NT2/D1 (cell line): ENCODE measurements at regions not wholly inside any gene's neighbourhood (a gene's known extent, or its start where the extent isn't known, plus 50 kb on each side); places are given as distances from the start of the nearest gene placed in this dataset.

Source experiments
- DNase-seq: peaks from one replicate; pipeline ENCODE4 v3.0.0-alpha.2; 2011; ENCODE audit warnings: low read depth, low spot score
- H3K27me3 ChIP-seq: 2 replicates; pipeline ENCODE4 v1.6.0; 2011; ENCODE audit warnings: mild to moderate bottlenecking; ENCODE audit not compliant: insufficient read length, insufficient read depth
- H3K36me3 ChIP-seq: 2 replicates; pipeline ENCODE4 v1.6.1; 2011; ENCODE audit warnings: mild to moderate bottlenecking, low read length, mixed read lengths; ENCODE audit not compliant: insufficient read depth, insufficient read length
- H3K4me1 ChIP-seq: 2 replicates; pipeline ENCODE4 v1.5.1; 2011; ENCODE audit not compliant: insufficient read depth, insufficient read length
- H3K4me3 ChIP-seq: 2 replicates; pipeline ENCODE4 v1.5.1; 2011; ENCODE audit warnings: low read depth; ENCODE audit not compliant: insufficient read length
- H3K9ac ChIP-seq: 2 replicates; pipeline ENCODE4 v1.6.0; 2011; ENCODE audit warnings: low read depth; ENCODE audit not compliant: insufficient read length
- H3K9me3 ChIP-seq: 2 replicates; pipeline ENCODE4 v1.5.1; 2011; ENCODE audit warnings: mild to moderate bottlenecking, low read length; ENCODE audit not compliant: insufficient read depth
- SUZ12 ChIP-seq: IDR thresholded peaks from 2 replicates; pipeline ENCODE4 v1.6.1; 2011; ENCODE audit not compliant: insufficient read length, insufficient read depth; ENCODE audit errors: extremely low read depth
- YY1 ChIP-seq: IDR thresholded peaks from 2 replicates; pipeline ENCODE4 v1.6.1; 2011; ENCODE audit not compliant: insufficient read length, insufficient read depth
- ZNF274 ChIP-seq: IDR thresholded peaks from 2 replicates; pipeline ENCODE4 v1.6.1; 2011; ENCODE audit warnings: mild to moderate bottlenecking, low read depth, low read length

DNA sequence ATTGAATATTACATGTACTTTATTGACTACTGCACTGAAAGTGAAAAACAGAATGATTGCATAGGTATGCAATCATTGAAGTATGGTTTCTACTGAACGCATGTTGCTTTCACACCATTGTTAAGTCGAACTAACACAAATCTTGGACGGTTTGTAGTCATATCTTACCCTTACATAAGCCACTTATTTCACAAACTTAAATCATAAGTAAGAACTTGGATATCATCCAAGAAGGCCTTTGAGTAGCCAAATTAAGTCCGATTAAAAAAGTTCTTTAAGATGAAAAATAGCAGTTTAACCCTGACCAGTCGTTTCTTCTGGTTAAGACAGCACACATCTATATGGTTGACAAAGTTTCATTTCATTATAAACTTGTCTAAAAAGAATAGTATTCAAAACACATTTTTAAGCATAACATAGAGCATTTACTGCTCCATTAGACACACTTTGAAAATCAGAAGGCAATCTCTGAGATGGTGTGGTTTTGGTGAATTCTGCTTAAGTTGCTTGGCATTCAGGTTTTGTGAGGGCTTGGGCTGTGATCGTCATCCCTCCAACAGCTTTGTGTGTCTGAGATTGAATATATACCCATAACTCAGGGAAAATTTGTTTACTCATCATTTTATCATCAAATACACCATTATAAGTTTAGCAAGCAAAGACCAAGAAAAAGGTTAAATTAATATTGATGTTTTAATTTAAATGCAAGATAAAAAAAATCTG, 92.2 kb downstream of the NFKBIZ start:
- H3K27me3 ChIP-seq: no peaks in the 10 kb centered on the region
- no peaks in the 10 kb centered on the region for H3K4me1 ChIP-seq
- H3K9me3 ChIP-seq: no peaks in the 10 kb centered on the region
- H3K4me3 ChIP-seq: no peak overlapping the region
- H3K36me3 ChIP-seq: no peaks in the 10 kb centered on the region
- no peak overlapping the region for H3K9ac ChIP-seq
- DNase-seq: no peak
- TF ChIP-seq YY1: no peak
- TF ChIP-seq ZNF274: no peak
- no peak for TF ChIP-seq SUZ12

DNA sequence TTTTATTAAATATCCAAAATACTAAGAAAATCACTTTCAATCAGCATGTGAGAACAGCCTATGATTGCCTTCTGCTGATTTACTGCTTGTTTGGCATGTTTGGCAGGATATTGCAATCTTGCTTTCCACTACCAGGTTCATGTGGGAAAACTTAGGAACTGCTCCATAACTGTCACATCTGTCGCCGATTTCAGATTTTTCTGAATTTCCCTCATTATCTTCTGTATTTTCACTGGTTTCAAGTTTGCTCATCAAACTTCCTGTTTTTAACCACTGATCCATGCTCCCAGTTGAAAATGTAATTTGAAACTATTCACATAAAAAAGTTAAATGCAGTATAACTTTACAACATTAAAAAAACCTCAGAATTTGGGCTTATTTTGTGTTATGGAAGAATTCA, 93.0 kb downstream of the NFKBIZ start:
- H3K9ac ChIP-seq: no peak overlapping the region
- H3K36me3 ChIP-seq: no peaks in the 10 kb centered on the region
- no peak for DNase-seq
- no peaks in the 10 kb centered on the region for H3K27me3 ChIP-seq
- H3K4me1 ChIP-seq: no peaks in the 10 kb centered on the region
- H3K9me3 ChIP-seq: no peaks in the 10 kb centered on the region
- TF ChIP-seq SUZ12 (no peak), YY1 (no peak), ZNF274 (no peak)
- no peak overlapping the region for H3K4me3 ChIP-seq

DNA sequence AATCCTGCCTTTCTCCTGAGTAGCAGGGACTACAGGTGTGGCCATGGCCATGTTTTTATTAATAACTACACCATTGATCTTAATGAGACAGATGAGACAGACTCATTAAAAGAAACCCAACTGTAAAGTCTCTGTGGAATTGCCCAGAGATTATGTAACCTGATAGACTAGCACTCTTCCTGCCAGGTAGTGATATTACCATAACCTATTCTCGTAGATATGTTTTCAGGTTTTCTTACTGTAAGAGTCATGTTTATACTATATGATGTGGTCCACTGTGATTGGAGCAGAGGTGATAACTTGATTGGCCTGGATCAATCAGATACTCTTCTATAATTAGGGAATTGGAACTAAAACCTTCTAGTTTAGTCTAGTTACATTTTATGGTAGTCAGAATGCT, 93.7 kb downstream of the NFKBIZ start:
- Histone ChIP-seq H3K4me1 (no peaks in the 10 kb centered on the region), H3K9me3 (no peaks in the 10 kb centered on the region), H3K27me3 (no peaks in the 10 kb centered on the region), H3K4me3 (no peak overlapping the region), H3K36me3 (no peaks in the 10 kb centered on the region), H3K9ac (no peak overlapping the region)
- TF ChIP-seq SUZ12 (no peak), YY1 (no peak), ZNF274 (no peak)
- no peak for DNase-seq

DNA sequence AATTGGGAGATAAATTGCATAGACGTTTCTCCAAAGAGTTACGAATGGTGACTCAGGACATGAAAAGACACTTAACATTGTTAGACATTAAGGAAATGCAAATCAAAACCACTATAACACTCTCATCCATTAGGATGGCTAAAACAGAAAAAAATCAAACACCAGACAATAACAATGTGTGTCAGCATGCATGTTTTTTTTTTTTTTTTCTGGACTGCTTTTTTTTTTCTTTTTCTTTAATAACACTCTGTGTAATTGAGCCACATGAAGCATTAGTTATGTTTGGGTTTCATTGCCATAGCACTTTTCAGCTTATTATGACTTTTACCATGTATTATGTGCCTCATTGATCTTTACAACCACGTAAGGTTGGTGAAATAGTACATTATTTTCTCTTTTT, 95.0 kb downstream of the NFKBIZ start:
- no peaks in the 10 kb centered on the region for H3K9me3 ChIP-seq
- TF ChIP-seq SUZ12: no peak
- TF ChIP-seq ZNF274: no peak
- no peak for TF ChIP-seq YY1
- H3K36me3 ChIP-seq: no peaks in the 10 kb centered on the region
- no peaks in the 10 kb centered on the region for H3K4me1 ChIP-seq
- H3K27me3 ChIP-seq: no peaks in the 10 kb centered on the region
- no peak overlapping the region for H3K9ac ChIP-seq
- no peak for DNase-seq
- H3K4me3 ChIP-seq: no peak overlapping the region

DNA sequence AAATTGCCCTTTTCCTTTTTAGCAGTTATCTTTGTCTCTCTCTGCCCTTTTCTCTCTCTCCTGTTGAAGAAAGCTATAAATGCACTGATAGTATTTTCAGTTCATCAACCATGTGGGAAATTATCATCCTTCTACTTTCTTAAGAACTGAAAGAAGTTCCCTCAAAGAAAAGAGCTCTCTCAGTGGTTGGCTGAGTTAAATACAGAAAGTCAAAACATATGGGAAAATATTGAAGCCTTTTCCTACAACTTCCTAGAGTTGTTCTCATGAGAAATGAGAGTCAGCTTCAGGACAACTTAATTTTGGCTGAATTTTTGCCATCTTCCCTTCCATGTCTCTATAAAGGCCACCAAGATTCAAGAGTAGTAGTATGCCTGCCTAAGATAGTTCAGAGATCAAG, 96.7 kb downstream of the NFKBIZ start:
- Histone ChIP-seq H3K4me3 (no peak overlapping the region), H3K4me1 (no peaks in the 10 kb centered on the region), H3K36me3 (no peaks in the 10 kb centered on the region), H3K9ac (no peak overlapping the region), H3K27me3 (no peaks in the 10 kb centered on the region), H3K9me3 (no peaks in the 10 kb centered on the region)
- no peak for DNase-seq
- TF ChIP-seq ZNF274 (no peak), SUZ12 (no peak), YY1 (no peak)

DNA sequence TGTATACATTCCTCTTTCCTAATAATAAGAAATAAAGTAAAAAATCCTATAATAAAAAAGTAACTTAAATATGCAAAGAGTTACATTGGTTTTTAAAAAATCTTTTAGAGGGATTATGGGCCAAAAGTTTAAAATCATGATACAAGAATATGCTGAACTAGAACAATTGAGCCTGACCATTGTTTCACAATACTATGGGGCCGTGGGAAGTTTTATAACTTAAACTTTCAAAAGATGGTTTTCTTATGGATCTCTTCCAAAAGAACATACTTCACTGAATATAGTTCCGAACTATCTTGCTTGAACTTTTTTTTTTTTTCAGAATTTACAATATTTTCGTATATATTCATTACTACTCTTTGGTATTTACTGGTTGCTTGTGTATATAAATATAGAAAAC, 97.6 kb downstream of the NFKBIZ start:
- Histone ChIP-seq H3K9me3 (no peaks in the 10 kb centered on the region), H3K27me3 (no peaks in the 10 kb centered on the region), H3K9ac (no peak overlapping the region), H3K4me1 (no peaks in the 10 kb centered on the region), H3K36me3 (no peaks in the 10 kb centered on the region), H3K4me3 (no peak overlapping the region)
- no peak for DNase-seq
- TF ChIP-seq YY1 (no peak), ZNF274 (no peak), SUZ12 (no peak)

DNA sequence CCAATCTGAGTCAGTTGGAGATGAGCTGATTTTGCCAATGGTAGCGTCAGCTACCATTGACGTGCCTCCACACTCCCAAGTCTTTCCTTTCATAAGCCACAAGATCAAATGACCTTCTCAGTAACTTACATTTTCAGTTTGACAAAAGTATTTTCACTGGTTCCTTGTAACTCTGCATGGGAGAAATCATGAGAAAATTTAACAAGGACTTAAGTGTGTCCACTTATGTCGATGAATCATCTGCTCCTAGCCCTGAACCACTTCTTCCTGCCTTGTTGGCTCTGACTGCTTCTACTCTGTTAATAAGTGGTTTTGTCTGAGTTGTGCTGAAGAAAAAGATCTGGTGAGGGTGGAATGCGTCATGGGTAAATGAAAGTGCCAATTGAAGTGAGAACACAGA, 101.2 kb downstream of the NFKBIZ start:
- Histone ChIP-seq H3K9me3 (no peaks in the 10 kb centered on the region), H3K9ac (no peak overlapping the region), H3K27me3 (no peaks in the 10 kb centered on the region), H3K4me1 (no peaks in the 10 kb centered on the region), H3K36me3 (no peaks in the 10 kb centered on the region), H3K4me3 (no peak overlapping the region)
- TF ChIP-seq YY1 (no peak), ZNF274 (no peak), SUZ12 (no peak)
- DNase-seq: no peak
